ENCODE measurements at regions not wholly inside any gene's neighbourhood (a gene's known extent, or its start where the extent isn't known, plus 50 kb on each side); places are given as distances from the start of the nearest gene placed in this dataset.

GRCh38 chr1:87231703-87232367 lies 96.8 kb upstream of the LMO4 start:
- no peak for TF ChIP-seq CTCF (IDR thresholded peaks at IDR 0.05; ENCODE audit: insufficient read depth, low read length, missing control alignments)
- POLR2A ChIA-PET, result no interaction called here
- CTCF ChIA-PET, result no interaction called here
- H3K4me3 ChIP-seq (ENCODE audit: low read depth, low read length), result no peak overlapping the region
- no peak for DNase-seq (ENCODE audit: low read depth, low spot score)

- no peak overlapping the region for H3K4me3 ChIP-seq (ENCODE audit: low read depth, low read length)
- ChIA-PET CTCF (no interaction called here), POLR2A (no interaction called here)
- DNase-seq (ENCODE audit: low read depth, low spot score), result no peak
- no peak for TF ChIP-seq CTCF (IDR thresholded peaks at IDR 0.05; ENCODE audit: insufficient read depth, low read length, missing control alignments)
Observed at GRCh38 chr1:87236585-87236984, 92.1 kb upstream of the LMO4 start.

GRCh38 chr1:87239997-87240605 lies 88.6 kb upstream of the LMO4 start:
- no peak for DNase-seq (ENCODE audit: low read depth, low spot score)
- CTCF ChIA-PET, result no interaction called here
- POLR2A ChIA-PET, result interaction anchor here (1.4 kb wide), 1 partner anchor 12 kb away, joined by 4 read pairs; no protein-coding TSS in a partner anchor
- TF ChIP-seq CTCF (IDR thresholded peaks at IDR 0.05; ENCODE audit: insufficient read depth, low read length, missing control alignments), result no peak
- no peak overlapping the region for H3K4me3 ChIP-seq (ENCODE audit: low read depth, low read length)

- POLR2A ChIA-PET, result interaction anchor here (1.4 kb wide), 1 partner anchor 11 kb away, joined by 4 read pairs; no protein-coding TSS in a partner anchor
- CTCF ChIA-PET, result no interaction called here
- DNase-seq (ENCODE audit: low read depth, low spot score), result no peak
- no peak for TF ChIP-seq CTCF (IDR thresholded peaks at IDR 0.05; ENCODE audit: insufficient read depth, low read length, missing control alignments)
- H3K4me3 ChIP-seq (ENCODE audit: low read depth, low read length), result no peak overlapping the region
Observed at GRCh38 chr1:87240661-87241285, 87.9 kb upstream of the LMO4 start.

GRCh38 chr1:87242445-87243185 lies 86.1 kb upstream of the LMO4 start:
- ChIA-PET CTCF (interaction anchor here (1.1 to 2.2 kb wide), 2 partner anchors 9 to 51 kb away, joined by 3 to 9 read pairs; no protein-coding TSS in a partner anchor), POLR2A (no interaction called here)
- H3K4me3 ChIP-seq (ENCODE audit: low read depth, low read length), result no peak overlapping the region
- no peak for TF ChIP-seq CTCF (IDR thresholded peaks at IDR 0.05; ENCODE audit: insufficient read depth, low read length, missing control alignments)
- no peak for DNase-seq (ENCODE audit: low read depth, low spot score)

GRCh38 chr1:87243573-87243972 lies 85.1 kb upstream of the LMO4 start:
- ChIA-PET POLR2A (no interaction called here), CTCF (interaction anchor here (1.0 to 2.2 kb wide), 4 partner anchors 8 to 82 kb away, joined by 3 to 9 read pairs (median 5); no protein-coding TSS in a partner anchor)
- no peak for DNase-seq (ENCODE audit: low read depth, low spot score)
- H3K4me3 ChIP-seq (ENCODE audit: low read depth, low read length), result no peak overlapping the region
- TF ChIP-seq CTCF (IDR thresholded peaks at IDR 0.05; ENCODE audit: insufficient read depth, low read length, missing control alignments), result no peak

Measured in AG04449 (cell line).